HG03575 (cell line): ENCODE measurements at regions not wholly inside any gene's neighbourhood (a gene's known extent, or its start where the extent isn't known, plus 50 kb on each side); places are given as distances from the start of the nearest gene placed in this dataset.
"Not testable (repeated sequence)": the region's sequence is repeated elsewhere in the genome, so short reads cannot be mapped to it uniquely, and the experiment has no call there.

Experiments used
- ATAC-seq: cut with Tn5 transposase; IDR thresholded peaks from one replicate; pipeline ENCODE4 v1.9.1; 2021; ENCODE audit not compliant: unreplicated experiment, insufficient number of reproducible peaks, low FRiP score; ENCODE audit errors: extremely low read depth

DNA sequence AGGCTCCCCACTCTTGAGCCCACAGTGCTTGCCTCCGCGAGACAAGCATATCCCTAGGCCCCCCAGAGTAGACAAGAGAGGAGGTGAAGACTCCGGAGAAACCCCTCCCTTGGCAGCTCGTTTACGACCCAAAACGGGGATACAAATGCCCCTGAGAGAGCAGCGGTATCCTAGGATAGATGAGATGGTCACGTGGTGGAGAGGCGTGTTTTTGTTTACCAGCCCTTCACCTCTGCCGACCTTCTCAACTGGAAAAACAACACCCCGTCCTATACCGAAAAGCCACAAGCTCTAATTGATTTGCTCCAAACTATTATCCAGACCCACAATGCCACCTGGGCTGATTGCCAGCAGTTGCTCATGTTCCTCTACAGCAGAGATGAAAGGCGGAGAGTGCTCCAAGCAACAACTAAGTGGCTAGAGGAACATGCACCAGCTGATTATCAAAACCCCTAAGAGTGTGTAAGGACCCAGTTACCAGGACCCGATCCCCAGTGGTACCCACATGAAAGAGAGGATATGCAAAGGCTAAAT is 99.5 kb upstream of the OSBPL11 start:
- no peak for ATAC-seq

DNA sequence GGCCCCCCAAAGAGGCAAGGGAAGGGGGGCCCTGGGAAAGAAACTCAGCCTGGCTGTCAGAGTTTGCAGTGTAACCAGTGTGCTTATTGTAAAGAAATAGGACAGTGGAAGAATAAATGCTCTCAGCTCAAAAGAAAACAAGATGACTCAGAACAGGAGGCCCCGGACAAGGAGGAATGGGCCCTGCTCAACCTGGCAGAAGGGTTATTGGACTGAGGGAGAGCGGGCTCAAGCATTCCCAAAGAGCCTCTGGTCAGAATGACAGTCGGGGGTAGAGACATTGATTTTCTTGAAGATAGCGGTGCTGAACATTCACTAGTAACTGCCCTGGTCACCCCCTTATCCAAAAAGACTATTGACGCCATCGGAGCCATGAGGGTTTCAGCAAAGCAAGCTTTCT is 100.4 kb upstream of the OSBPL11 start:
- no peak for ATAC-seq

DNA sequence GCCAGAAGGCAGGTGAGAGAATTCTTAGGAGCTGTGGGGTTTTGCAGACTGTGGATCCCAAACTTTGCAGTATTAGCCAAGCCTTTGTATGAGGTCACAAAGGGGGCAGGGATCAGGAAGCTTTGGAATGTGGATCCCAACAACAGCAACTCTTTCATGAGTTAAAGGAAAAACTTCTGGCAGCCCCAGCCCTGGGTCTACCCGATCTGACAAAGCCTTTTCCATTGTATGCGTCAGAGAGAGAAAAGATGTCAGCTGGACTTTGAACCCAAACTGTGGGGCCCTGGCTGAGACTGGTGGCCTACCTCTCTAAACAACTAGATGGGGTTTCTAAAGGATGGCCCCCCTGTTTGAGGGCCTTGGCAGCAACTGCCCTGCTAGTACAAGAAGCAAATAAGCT is 101.8 kb upstream of the OSBPL11 start:
- ATAC-seq: not testable (repeated sequence)

DNA sequence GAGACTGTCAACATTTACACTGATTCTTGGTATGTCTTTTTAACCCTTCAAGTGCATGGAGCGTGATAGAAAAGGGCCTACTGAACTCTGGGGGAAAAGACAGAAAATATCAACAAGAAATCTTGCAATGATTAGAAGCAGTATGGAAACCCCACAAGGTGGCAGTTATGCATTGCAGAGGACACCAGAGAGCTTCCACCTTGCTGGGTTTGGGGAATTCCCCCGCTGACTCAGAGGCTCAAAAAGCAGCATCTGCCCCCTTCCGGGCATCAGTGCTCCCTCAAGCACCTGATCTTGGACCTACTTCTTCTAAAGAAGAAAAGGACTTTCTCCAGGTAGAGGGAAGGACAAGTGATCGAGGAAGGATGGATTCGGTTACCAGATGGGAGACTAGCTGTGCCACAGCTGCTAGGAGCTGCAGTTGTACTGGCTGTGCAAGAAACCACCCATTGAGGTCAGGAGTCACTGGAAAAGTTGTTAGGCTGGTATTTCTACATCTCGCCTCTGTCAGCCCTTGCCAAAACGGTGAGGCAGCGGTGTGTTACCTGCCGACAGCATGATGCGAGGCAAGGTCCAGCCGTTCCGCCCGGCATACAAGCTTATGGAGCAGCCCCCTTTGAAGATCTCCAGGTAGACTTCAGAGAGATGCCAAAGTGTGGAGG is 102.8 kb upstream of the OSBPL11 start:
- ATAC-seq: not testable (repeated sequence)

DNA sequence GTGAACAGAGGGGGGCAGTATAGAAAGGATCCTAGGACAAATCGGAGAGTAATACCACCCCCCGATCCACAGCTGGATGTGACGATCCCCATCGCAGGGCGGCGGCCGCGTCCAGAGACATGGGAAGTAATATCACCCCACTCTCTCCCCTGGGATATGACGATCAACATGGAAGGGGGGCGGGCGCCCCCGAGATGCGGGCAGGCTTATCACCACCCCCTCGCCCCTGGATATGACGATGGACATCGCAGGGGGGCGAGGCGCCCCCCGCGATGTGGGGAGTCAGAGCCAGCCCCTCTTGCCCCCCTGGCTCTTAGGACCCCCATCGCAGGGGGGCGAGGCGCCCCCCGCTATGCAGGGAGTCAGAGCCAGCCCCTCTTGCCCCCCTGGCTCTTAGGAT is 120.4 kb upstream of the OSBPL11 start:
- no peak for ATAC-seq

DNA sequence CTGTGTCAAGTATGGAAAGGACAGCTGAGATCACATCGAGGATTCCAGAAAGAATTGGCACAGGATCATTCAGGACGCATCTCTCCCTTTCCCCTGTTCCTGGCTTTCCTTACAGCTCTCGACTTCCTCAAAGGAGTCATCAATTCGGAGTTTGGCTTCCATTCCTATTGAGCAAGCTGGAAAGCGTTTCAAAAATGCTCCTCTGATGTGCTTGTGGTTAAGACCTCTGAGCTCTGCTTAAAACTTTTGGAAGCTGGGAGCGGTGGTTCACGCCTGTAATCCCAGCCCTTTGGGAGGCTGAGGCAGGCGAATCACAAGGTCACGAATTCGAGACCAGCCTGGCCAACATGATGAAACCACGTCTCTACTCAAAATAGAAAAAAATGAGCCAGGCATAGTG is 136.9 kb upstream of the OSBPL11 start:
- not testable (repeated sequence) for ATAC-seq

DNA sequence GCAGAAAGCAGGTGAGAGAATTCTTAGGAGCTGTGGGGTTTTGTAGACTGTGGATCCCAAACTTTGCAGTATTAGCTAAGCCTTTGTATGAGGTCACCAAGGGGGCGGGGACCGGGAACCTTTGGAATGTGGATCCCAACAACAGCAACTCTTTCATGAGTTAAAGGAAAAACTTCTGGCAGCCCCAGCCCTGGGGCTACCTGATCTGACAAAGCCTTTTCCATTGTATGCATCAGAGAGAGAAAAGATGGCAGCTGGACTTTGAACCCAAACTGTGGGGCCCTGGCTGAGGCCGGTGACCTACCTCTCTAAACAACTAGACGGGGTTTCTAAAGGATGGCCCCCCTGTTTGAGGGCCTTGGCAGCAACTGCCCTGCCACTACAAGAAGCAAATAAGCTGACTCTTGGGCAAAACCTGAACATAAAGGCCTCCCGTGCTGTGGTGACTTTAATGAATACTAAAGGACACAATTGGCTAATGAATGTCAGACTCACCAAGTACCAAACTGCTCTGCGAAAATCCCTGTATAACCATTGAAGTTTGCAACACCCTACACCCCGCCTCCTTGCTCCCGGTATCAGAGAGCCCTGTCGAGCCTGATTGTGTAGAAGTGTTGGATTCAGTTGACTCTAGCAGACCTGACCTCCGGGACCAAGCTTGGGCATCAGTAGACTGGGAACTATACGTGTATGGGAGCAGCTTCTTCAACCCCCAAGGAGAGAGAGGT is 146.9 kb upstream of the OSBPL11 start:
- ATAC-seq: not testable (repeated sequence)

DNA sequence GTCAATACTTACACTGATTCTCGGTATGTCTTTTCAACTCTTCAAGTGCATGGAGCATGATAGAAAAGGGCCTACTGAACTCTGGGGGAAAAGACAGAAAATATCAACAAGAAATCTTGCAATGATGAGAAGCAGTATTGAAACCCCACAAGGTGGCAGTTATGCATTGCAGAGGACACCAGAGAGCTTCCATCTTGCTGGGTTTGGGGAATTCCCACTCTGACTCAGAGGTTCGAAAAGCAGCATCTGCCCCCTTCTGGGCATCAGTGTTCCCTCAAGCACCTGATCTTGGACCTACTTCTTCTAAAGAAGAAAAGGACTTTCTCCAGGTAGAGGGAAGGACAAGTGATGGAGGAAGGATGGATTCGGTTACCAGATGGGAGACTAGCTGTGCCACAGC is 147.5 kb upstream of the OSBPL11 start:
- not testable (repeated sequence) for ATAC-seq

DNA sequence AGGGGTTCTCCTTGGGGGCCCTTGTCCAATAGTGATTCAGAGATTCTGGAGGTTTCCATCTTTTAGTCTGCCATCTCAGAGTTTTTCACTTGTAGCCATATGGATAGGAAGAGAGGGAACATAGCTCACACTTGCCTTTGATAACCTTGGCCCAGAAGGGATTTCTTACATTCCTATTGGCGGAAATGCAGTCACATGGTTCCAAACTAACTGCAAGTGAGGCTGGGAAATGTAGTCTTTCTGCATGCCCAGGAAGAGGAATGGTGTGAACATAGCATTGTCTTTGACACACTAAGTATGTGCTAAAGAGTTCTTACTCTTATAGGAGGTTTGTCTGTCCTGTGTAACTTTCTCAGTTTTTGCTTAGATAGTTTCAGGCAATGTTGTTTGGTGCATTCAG is 161.8 kb upstream of the OSBPL11 start:
- not testable (repeated sequence) for ATAC-seq

DNA sequence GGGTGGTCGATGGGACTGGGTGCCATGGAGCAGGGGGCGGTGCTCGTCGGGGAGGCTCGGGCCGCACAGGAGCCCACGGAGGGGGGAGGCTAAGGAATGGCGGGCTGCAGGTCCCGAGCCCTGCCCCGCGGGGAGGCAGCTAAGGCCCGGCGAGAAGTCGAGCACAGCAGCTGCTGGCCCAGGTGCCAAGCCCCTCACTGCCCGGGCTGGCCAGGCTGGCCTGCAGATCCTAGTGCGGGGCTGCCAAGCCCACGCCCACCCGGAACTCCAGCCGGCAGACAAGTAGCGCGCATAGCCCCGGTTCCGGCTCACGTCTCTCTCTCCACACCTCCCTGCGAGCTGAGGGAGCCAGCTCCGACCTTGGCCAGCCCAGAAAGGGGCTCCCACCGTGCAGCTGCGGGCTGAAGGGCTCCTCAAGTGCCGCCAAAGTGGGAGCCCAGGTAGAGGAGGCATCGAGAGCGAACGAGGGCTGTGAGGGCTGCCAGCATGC is 163.4 kb upstream of the OSBPL11 start:
- not testable (repeated sequence) for ATAC-seq

DNA sequence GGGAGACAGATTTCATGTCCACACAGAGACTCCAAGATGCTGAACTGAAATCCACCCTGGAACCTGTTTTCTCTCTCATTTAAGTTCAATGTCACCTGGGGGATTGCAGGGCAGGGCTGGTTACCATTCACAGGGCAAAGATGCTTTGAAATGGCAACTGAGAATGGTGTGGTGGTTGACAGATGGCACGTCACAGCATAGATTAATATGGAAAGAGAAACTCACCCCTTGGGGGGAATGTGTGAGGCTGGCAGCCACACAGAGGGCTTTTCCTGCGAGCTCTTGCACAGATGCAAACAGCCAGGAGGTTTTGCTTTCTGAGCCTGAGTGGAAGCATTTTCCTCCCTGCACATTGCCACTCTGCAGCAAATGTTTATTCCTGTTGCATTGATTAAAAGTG is 167.3 kb upstream of the OSBPL11 start:
- ATAC-seq: not testable (repeated sequence)

DNA sequence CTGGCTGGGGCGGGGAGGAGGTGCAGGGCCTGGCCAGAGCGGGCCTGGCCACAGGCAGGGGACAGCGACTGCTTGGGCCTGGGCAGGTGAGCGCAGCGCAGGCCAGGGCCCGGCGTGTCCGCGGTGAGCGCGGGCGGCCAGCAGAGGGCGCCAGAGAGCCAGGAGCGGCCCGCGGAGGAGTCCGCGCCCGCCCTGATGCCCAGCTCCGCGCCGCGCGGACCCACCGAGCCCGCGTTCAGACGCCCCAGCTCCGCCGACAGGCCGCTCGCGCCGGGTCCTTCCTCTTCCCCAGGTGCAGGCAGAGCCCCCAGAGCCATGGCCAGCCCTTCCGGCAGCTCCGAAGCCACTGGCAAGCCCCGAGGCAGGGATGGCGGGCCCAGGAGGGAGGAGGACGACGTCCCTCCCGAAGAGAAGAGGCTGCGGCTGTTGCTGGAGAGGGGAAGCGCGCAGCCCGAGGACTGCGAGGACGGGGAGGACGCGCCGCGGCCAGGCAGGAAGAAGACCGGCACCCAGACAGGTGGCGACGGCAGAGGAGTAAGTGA is 171.1 kb upstream of the OSBPL11 start:
- not testable (repeated sequence) for ATAC-seq

DNA sequence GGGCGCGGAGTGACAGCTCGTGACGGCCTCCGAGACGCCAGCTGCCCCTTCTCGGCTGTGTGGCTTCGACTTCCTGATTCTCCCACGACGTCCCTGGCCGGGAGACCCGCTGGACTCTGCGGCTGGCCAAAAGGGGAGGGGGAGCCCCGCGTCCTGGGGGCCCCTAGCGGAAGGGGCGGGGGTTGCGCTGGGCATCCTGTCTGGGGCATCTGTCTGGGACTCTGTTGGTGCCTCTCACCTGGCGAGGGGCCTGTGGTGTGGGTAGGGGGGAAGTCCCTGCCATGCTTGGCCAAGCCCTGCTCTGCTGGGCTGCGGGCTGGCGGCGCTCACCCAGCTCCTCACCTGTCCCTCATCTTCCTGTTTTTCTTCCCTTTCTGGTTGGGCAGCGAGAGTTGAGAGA is 171.6 kb upstream of the OSBPL11 start:
- not testable (repeated sequence) for ATAC-seq

DNA sequence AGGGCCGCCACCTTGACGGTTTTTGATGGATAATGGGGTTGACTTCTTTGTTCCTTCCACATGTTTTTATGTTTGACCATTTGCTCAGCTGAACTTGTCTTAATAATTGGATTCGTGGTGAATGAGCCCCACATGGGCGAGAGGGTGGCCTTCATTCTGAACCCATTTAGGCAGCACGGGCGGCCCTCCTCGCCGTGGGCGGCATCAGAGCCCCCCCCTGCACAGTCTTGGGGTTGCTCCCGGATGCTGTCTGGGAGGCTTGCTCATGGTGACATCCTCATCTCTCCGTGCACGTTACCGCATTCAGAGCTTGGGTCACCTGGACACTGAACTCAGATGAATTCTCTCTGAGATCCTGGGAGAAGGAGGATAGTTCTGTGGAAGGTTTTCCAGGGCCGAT is 172.3 kb upstream of the OSBPL11 start:
- ATAC-seq: no peak

DNA sequence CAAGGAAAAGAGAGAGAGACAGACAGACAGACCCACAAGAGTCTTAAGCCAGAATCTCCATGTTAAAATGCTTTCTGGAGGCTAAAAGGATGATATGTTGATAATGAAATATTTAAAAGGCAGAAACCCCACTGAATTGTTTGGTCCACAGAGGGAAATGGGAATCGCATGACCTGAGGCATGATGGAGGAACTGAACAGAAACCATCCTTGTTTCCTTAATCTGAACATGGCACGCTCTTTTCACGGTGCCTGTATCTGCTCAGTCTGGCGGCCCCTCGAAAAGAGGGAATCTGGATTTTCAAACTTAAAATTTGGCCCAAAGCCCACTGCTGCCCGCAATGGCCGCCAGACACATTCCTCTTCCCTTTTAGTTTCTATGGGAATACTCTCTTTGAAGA is 173.5 kb upstream of the OSBPL11 start:
- ATAC-seq: not testable (repeated sequence)

DNA sequence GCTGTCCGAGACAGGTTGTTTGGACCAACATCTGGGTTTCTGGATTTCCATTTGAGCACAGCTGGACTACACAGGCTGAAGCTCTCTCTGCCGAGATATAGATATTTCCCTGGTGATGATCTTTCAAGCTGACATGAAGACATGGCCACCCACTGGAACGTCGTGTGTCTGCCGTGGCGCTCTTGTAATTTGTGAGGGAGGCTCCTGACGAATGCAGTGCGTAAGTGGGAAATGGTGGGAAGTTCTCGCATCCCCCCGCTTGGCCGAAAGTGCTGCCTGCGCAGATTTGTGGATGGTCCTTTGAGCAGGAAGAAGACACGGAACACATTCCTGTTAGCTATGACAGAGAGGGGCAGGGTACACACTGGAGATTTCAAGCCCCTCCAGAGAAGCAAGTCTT is 176.2 kb upstream of the OSBPL11 start:
- not testable (repeated sequence) for ATAC-seq

DNA sequence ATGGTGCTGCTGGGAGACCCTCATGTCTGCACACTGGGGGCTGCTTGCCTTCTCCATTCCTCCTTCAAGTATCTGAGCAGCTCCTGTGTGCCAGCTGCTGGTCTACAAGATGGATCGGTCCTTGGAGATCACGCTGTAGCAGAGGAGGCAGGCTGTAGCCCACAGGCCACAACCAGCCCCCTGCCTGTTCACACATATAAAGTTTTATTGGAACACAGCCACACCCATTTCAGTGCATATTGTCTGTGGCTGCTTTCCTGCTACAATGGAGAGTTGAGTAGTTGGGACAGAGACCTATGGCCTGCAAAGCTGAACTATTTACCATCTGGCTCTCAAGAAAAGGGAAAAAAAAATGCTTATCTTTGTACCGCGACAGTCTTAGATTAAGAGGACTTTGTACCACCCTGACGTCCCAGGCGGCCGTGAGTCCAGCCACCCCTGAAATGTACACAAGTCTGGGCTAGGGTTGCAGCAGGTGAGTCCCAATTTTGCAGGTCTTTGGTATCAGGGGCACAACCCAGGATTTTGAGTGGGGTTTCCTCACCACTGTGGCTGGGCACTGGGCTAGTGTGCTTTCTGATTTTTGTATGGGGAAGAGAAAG is 179.2 kb upstream of the OSBPL11 start:
- not testable (repeated sequence) for ATAC-seq

DNA sequence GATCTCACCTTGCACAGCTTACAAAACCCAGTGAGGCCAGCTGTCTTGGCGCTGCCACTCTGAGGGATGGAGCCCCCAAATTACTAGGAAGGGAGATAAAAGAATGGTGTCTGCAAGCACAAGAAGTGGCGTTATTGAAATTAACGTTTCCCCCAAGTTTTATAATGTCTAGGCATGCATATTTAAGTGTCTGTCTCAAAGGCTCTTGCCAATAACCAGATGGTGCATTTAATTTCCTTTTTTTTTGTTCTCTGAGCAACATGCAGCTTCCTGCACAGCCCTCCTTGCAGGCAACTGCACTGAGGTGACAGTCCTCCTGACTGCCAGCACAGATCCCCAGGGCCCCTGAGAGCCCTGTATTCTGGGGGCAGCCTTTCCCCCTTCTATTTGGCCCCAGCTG is 179.8 kb upstream of the OSBPL11 start:
- not testable (repeated sequence) for ATAC-seq

DNA sequence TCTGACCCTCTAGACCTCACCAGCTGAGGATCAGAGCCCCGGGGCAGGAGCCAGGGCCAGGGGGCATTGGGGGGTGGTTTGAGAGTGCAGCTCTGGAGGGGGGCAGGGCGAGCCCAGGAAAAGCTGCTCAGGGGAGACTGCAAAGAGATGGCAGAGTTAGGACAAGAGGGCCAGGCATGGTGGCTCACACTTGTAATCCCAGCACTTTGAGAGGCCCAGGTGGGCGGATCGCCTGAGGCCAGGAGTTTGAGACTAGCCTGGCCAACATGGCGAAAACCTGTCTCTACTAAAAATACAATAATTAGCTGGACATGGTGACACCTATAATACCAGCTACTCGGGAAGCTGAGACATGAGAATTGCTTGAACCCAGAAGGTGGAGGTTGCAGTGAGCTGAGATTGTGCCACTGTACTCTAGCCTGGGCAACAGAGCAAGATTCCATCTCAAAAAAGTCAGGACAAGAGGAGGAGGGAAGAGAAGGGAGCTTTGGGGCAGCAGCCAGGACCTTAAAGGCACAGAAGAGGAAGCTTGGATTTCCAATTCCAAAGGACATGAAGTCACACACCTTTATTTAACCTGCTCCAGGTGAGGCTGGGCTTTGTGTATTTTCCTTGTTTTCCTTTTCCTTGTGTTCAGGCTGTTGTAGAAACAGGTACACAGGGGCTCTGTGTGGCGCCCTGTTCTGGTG is 180.5 kb upstream of the OSBPL11 start:
- not testable (repeated sequence) for ATAC-seq
